Astrocyte (in vitro differentiated cells and primary cell): ENCODE measurements at regions not wholly inside any gene's neighbourhood (a gene's known extent, or its start where the extent isn't known, plus 50 kb on each side); places are given as distances from the start of the nearest gene placed in this dataset.

Experiments used
- DNase-seq: peaks from one replicate; pipeline ENCODE4 v3.0.0-alpha.2; 2010; ENCODE audit warnings: low read depth
- FAIRE-seq: peaks from 2 replicates; lab custom pipeline; 2011; peaks lifted over from hg19 to GRCh38; lab: Jason Lieb, UNC
- H2AFZ ChIP-seq: 2 replicates; pipeline ENCODE4 v1.6.0; 2012; ENCODE audit warnings: low read depth, low read length, inconsistent platforms
- H3K27ac ChIP-seq: 2 replicates; pipeline ENCODE4 v1.5.1; 2011; ENCODE audit warnings: low read depth, low read length, inconsistent platforms
- H3K27me3 ChIP-seq: 2 replicates; pipeline ENCODE4 v1.6.0; 2011; ENCODE audit warnings: low read length, inconsistent platforms; ENCODE audit not compliant: insufficient read depth
- H3K36me3 ChIP-seq: 2 replicates; pipeline ENCODE4 v1.5.1; 2011; ENCODE audit warnings: low read length, inconsistent platforms; ENCODE audit not compliant: insufficient read depth
- H3K4me1 ChIP-seq: 2 replicates; pipeline ENCODE4 v1.5.1; 2011; ENCODE audit warnings: low read length, inconsistent platforms; ENCODE audit not compliant: insufficient read depth
- H3K4me2 ChIP-seq: 2 replicates; pipeline ENCODE4 v1.6.0; 2012; ENCODE audit warnings: low read length, inconsistent platforms
- H3K4me3 ChIP-seq: 2 replicates; pipeline ENCODE4 v1.5.1; 2011; ENCODE audit warnings: low read depth, mild to moderate bottlenecking, low read length, inconsistent platforms; ENCODE audit not compliant: insufficient read depth
- H3K79me2 ChIP-seq: 2 replicates; pipeline ENCODE4 v1.6.0; 2012; ENCODE audit warnings: mild to moderate bottlenecking, low read length, inconsistent platforms; ENCODE audit not compliant: insufficient read depth
- H3K9ac ChIP-seq: 2 replicates; pipeline ENCODE4 v1.6.0; 2012; ENCODE audit warnings: mild to moderate bottlenecking, low read length, inconsistent platforms
- H3K9me3 ChIP-seq: 2 replicates; pipeline ENCODE4 v1.5.1; 2012; ENCODE audit warnings: low read depth, mild to moderate bottlenecking, low read length, inconsistent platforms; ENCODE audit not compliant: insufficient read depth
- H4K20me1 ChIP-seq: 2 replicates; pipeline ENCODE4 v1.6.0; 2012; ENCODE audit warnings: low read length, inconsistent platforms; ENCODE audit not compliant: insufficient read depth
- H3K27ac Mint-ChIP-seq: one replicate; pipeline ENCODE4 v1.8.0; 2021; ENCODE audit warnings: mild to moderate bottlenecking, mixed read lengths; ENCODE audit not compliant: unreplicated experiment
- H3K27me3 Mint-ChIP-seq: one replicate; pipeline ENCODE4 v1.8.0; 2021; ENCODE audit warnings: low read depth, mixed read lengths; ENCODE audit not compliant: unreplicated experiment
- H3K36me3 Mint-ChIP-seq: one replicate; pipeline ENCODE4 v1.8.0; 2021; ENCODE audit warnings: low read depth, mixed read lengths; ENCODE audit not compliant: unreplicated experiment
- H3K4me1 Mint-ChIP-seq: one replicate; pipeline ENCODE4 v1.8.0; 2021; ENCODE audit warnings: low read depth, mixed read lengths; ENCODE audit not compliant: unreplicated experiment
- H3K4me3 Mint-ChIP-seq: one replicate; pipeline ENCODE4 v1.8.0; 2021; ENCODE audit warnings: mild to moderate bottlenecking, moderate library complexity, mixed read lengths; ENCODE audit not compliant: unreplicated experiment
- H3K9me3 Mint-ChIP-seq: one replicate; pipeline ENCODE4 v1.8.0; 2021; ENCODE audit warnings: mild to moderate bottlenecking, mixed read lengths; ENCODE audit not compliant: unreplicated experiment
- CTCF ChIP-seq: IDR thresholded peaks from 2 replicates; pipeline ENCODE4 v1.5.1; 2011; ENCODE audit warnings: low read depth, mild to moderate bottlenecking, inconsistent platforms, low read length, moderate library complexity; ENCODE audit not compliant: insufficient read depth
- EZH2 ChIP-seq: IDR thresholded peaks from 2 replicates; pipeline ENCODE4 v1.6.1; 2012; ENCODE audit warnings: mild to moderate bottlenecking, low read length, inconsistent platforms; ENCODE audit not compliant: insufficient read depth

DNA sequence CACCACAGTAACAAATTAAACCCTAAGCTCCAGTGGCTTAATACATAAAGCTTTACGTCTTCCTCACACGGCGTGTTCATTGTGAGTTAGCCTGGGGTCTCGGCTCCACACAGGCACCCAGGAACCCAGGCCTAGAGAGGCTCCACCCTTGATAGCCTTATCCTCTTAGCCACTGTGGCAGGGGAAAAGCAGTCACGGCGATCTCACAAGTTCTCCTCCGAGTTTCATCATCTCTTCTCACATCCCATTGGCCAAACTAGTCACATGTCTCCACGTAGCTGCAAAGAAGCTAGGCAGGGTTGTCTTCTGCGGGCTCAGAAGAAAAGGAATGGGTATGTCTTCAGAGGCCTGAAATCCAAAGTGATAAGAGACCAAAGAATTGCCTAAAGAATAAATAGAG, 122.3 kb upstream of the GRIK3 start:
- Mint-ChIP-seq H3K27ac (no peak overlapping the region), H3K27me3 (peaks cover 56% of the 10 kb centered on the region), H3K4me3 (no peak overlapping the region), H3K4me1 (peaks cover 2% of the 10 kb centered on the region), H3K36me3 (no peaks in the 10 kb centered on the region), H3K9me3 (peaks cover 3% of the 10 kb centered on the region)
- no peak overlapping the region for H3K4me3 ChIP-seq
- H3K36me3 ChIP-seq = no peaks in the 10 kb centered on the region
- no peaks in the 10 kb centered on the region for H3K27me3 ChIP-seq
- no peaks in the 10 kb centered on the region for H3K79me2 ChIP-seq
- no peak overlapping the region for H3K27ac ChIP-seq
- H2AFZ ChIP-seq = no peak overlapping the region
- no peaks in the 10 kb centered on the region for H4K20me1 ChIP-seq
- no peaks in the 10 kb centered on the region for H3K9me3 ChIP-seq
- FAIRE-seq = no peak
- no peak for DNase-seq
- TF ChIP-seq CTCF (no peak), EZH2 (no peak)
- no peaks in the 10 kb centered on the region for H3K4me1 ChIP-seq
- H3K9ac ChIP-seq = no peak overlapping the region
- no peak overlapping the region for H3K4me2 ChIP-seq

DNA sequence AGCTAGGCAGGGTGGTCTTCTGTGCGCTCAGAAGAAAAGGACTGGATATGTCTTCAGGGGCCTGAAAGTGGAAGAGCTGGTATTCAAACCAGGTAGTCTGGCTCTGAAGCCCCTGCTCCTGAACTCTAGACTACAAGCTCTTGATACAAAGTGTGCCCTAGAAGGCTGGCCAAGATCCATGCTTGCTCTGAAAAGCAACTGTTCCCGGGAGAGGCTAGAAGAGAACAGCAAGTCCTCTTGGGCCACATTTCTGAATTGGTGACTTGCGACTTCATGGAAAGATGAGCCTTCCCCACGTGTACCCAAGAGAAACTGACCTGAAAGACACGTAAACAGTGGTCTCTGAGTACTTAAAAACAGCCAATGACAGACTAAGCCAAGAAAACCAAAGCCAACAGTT, 123.3 kb upstream of the GRIK3 start:
- no peak for DNase-seq
- no peak for FAIRE-seq
- H3K79me2 ChIP-seq = no peaks in the 10 kb centered on the region
- no peak overlapping the region for H2AFZ ChIP-seq
- Mint-ChIP-seq H3K27me3 (peaks cover 49% of the 10 kb centered on the region), H3K27ac (no peak overlapping the region), H3K4me3 (no peak overlapping the region), H3K36me3 (no peaks in the 10 kb centered on the region), H3K9me3 (peaks cover 3% of the 10 kb centered on the region), H3K4me1 (peaks cover 2% of the 10 kb centered on the region)
- no peak overlapping the region for H3K9ac ChIP-seq
- TF ChIP-seq CTCF (no peak), EZH2 (no peak)
- no peak overlapping the region for H3K4me2 ChIP-seq
- H3K4me1 ChIP-seq = no peaks in the 10 kb centered on the region
- no peak overlapping the region for H3K27ac ChIP-seq
- H4K20me1 ChIP-seq = no peaks in the 10 kb centered on the region
- no peaks in the 10 kb centered on the region for H3K9me3 ChIP-seq
- no peaks in the 10 kb centered on the region for H3K36me3 ChIP-seq
- H3K4me3 ChIP-seq = no peak overlapping the region
- no peaks in the 10 kb centered on the region for H3K27me3 ChIP-seq

DNA sequence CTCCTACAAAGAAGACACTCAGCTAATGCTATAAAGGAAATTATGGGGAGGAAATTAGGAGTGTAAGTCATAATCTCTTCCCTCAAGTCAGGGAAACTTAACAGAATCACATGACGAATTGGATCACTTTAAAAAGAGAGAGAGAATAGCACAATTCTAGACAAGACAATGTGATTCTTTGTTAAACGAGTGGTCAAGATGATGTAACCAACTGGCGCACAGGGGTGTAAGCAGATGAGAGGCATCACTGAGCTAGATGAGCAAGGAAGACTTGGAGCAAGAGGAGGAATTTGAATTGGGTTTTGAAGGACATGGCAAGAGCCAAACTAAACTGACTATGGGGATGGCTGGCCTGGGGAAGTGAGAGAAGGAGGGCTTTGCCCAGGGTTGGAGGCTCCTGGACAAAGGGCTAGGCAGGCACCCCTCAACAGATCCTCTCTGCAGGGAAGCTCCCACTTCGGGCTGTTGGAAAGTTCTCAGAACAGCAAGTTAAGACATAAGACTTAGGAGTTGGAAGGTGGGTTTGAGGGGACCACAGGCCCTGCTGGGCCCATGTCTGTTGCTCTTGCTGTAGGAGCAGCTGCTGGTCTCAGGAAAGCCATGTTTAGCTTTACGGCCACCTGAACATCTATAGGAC, 123.9 kb upstream of the GRIK3 start:
- H3K4me3 ChIP-seq = no peak overlapping the region

More for the DNA sequence above, 123.9 kb upstream of the GRIK3 start:
- H4K20me1 ChIP-seq = no peaks in the 10 kb centered on the region
- no peaks in the 10 kb centered on the region for H3K9me3 ChIP-seq
- FAIRE-seq (no peak), DNase-seq (no peak)
- no peak overlapping the region for H3K9ac ChIP-seq
- H3K79me2 ChIP-seq = no peaks in the 10 kb centered on the region
- H3K36me3 ChIP-seq = no peaks in the 10 kb centered on the region
- no peaks in the 10 kb centered on the region for H3K27me3 ChIP-seq
- TF ChIP-seq EZH2 (no peak), CTCF (no peak)
- H3K4me1 ChIP-seq = no peaks in the 10 kb centered on the region
- peaks cover 2% of the 10 kb centered on the region for H3K4me1 Mint-ChIP-seq
- H3K27ac Mint-ChIP-seq = no peak overlapping the region
- H3K4me3 Mint-ChIP-seq = no peak overlapping the region
- H3K27ac ChIP-seq = no peak overlapping the region
- H2AFZ ChIP-seq = no peak overlapping the region
- H3K4me2 ChIP-seq = no peak overlapping the region
- no peaks in the 10 kb centered on the region for H3K36me3 Mint-ChIP-seq
- H3K9me3 Mint-ChIP-seq = peaks cover 3% of the 10 kb centered on the region
- peaks cover 49% of the 10 kb centered on the region for H3K27me3 Mint-ChIP-seq
